ENCODE measurements at regions not wholly inside any gene's neighbourhood (a gene's known extent, or its start where the extent isn't known, plus 50 kb on each side); places are given as distances from the start of the nearest gene placed in this dataset.
"Not testable (repeated sequence)": the region's sequence is repeated elsewhere in the genome, so short reads cannot be mapped to it uniquely, and the experiment has no call there.

- DNase-seq (ENCODE audit: low read depth in 2 of 2), result no peak
These were observed 55.3 kb upstream of the SLCO6A1 start for GRCh38 chr5:102554082-102554481.

- no peak for DNase-seq (ENCODE audit: low read depth in 2 of 2)
These were observed 55.9 kb upstream of the SLCO6A1 start for GRCh38 chr5:102554728-102555127.

DNA sequence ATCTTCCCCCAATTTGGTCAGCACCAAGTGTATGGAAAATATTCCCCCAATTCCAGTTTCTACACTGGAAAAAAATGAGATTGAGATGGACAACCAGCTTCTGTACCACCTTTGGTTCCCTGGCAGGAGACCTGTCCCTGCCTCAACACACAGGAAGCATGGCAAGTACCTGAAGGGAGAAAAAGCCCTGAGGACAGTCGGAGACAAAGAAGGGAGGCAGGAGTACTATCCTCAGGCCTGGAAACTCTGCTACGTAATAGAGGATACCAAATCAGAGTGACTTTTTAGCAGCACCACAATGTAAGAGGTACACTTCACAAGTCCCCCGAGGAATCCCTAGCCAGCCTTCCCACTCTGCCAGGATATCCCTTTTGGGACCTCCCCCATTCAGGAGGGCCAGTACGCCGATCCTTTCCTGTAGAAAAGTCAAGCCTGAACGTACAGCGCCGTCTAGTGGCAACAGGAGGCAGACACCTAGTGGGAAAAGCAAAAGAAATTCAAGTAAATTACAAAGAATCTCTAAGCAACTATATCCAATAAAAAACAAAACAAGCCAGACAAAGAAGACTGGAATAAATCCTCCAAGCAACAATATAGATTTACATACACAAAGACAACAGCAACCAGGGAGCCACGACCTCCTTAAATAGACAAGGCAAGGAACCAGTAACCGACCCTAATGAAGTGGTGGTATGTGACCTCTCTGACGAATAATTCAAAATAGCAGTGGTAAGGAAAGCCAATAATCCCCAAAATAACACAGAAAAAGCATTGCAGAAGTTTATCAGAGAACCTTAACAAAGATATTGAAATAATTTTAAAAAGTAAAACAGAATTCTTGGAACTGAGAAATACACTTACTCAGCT lies 63.3 kb upstream of the SLCO6A1 start:
- no peak for DNase-seq (ENCODE audit: low read depth in 2 of 2)

GRCh38 chr5:102570747-102571146 lies 71.9 kb upstream of the SLCO6A1 start:
- DNase-seq (ENCODE audit: low read depth in 2 of 2), result no peak

DNA sequence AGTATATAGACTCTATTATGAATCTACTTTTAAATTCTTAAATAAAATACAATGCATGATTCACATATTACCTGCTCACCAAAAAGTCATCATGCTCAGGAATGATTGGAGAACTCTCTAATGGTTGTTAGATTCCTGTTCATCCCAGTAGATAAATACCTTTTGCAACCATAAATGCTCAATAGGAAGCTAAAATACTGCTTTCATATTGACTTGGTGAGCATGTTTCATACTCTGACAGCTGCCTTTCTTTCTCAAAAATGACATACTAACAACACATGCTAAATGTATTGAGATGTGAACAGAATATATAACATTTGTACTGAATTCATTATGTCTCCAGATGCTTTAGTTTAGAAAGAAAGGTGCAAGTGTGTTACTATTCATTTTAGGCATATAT lies 79.6 kb upstream of the SLCO6A1 start:
- no peak for DNase-seq (ENCODE audit: low read depth in 2 of 2)

- DNase-seq (ENCODE audit: low read depth in 2 of 2), result no peak
These were observed 80.6 kb upstream of the SLCO6A1 start for GRCh38 chr5:102579379-102579778.

GRCh38 chr5:102581011-102581410 lies 82.2 kb upstream of the SLCO6A1 start:
- DNase-seq (ENCODE audit: low read depth in 2 of 2), result no peak

GRCh38 chr5:102582696-102583095 lies 83.9 kb upstream of the SLCO6A1 start:
- no peak for DNase-seq (ENCODE audit: low read depth in 2 of 2)

GRCh38 chr5:102583276-102584124 lies 84.7 kb upstream of the SLCO6A1 start:
- DNase-seq (ENCODE audit: low read depth in 2 of 2), result no peak

- DNase-seq (ENCODE audit: low read depth in 2 of 2), result no peak
These were observed 90.9 kb upstream of the SLCO6A1 start for GRCh38 chr5:102589661-102590060.

DNA sequence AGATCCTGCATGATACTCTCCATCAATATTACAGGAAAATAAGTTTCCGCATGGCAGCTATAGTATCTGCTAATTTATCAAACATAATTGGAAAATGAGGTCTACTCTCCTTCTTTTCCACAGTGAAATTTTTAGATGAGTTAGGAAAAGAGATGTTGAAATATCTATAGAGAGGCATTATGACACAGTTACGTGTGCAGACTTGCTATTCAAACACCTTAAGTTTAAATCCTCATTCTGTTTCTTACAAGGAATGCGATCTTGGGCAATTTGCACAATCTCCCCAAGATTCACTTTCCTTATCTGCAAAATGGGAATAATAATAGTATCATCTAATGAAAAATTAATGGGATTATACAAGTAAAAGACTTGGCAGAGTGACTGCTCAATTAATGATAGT lies 91.7 kb upstream of the SLCO6A1 start:
- no peak for DNase-seq (ENCODE audit: low read depth in 2 of 2)

- no peak for DNase-seq (ENCODE audit: low read depth in 2 of 2)
These were observed 92.8 kb upstream of the SLCO6A1 start for GRCh38 chr5:102591650-102592049.

- not testable (repeated sequence) for DNase-seq (ENCODE audit: low read depth in 2 of 2)
These were observed 93.8 kb upstream of the SLCO6A1 start for GRCh38 chr5:102592586-102592985.

DNA sequence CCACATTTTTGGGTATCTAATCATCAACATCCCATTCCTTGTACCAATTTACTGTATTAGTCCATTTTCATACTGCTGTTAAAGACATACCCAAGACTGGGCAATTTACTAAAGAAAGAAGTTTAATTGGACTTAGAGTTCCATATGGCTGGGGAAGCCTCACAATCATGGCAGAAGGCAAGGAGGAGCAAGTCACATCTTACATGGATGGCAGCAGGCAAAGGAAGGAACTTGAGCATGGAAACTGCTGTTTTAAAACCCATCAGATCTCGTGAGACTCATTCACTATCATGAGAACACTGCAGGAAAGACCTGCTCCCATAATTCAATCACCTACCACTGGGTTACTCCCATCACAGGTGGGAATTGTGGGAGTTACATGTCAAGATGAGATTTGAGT lies 95.4 kb upstream of the SLCO6A1 start:
- no peak for DNase-seq (ENCODE audit: low read depth in 2 of 2)

- DNase-seq (ENCODE audit: low read depth in 2 of 2), result no peak
These were observed 96.5 kb upstream of the SLCO6A1 start for GRCh38 chr5:102595332-102595731.

DNA sequence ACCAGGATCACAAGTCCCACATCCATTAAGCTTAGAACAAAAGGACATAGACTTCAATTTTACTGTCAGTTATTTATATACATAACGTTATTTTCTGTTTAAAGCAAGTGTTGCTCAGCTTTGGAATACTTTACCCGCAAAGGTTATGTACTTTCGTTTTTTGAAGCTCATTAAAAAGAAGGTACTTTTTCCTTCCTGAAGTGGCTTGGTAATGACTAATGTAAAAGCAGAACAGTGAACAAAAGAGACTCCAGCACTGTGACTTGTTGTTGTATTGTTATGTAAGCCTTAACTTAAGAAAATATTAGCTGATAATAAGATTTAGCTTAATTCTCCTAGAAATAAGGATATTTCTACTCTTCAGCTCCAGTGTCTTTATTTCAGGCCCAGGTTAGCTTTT lies 97.3 kb upstream of the SLCO6A1 start:
- DNase-seq (ENCODE audit: low read depth in 2 of 2), result no peak

DNA sequence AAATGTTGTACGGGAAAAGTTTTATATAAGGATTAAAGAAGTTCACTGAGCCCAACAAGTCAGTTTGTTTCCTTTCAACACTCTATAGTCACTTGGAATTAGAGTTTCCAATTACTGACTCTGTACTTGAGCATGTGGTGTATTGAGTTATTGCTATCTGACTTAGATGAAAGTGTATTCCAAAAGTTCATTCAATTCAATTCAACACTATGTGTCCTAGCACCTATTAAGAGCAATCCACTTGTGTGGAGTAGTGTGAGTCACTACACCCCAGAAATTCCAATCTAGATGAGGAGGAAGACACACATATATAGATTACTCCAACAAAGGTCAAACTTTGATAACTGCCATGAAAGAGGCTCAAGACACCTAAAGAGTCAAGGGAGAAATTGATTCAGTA lies 98.2 kb upstream of the SLCO6A1 start:
- DNase-seq (ENCODE audit: low read depth in 2 of 2), result no peak

GRCh38 chr5:102599289-102599688 lies 100.5 kb upstream of the SLCO6A1 start:
- no peak for DNase-seq (ENCODE audit: low read depth in 2 of 2)

- no peak for DNase-seq (ENCODE audit: low read depth in 2 of 2)
These were observed 102.2 kb upstream of the SLCO6A1 start for GRCh38 chr5:102600964-102601363.

DNA sequence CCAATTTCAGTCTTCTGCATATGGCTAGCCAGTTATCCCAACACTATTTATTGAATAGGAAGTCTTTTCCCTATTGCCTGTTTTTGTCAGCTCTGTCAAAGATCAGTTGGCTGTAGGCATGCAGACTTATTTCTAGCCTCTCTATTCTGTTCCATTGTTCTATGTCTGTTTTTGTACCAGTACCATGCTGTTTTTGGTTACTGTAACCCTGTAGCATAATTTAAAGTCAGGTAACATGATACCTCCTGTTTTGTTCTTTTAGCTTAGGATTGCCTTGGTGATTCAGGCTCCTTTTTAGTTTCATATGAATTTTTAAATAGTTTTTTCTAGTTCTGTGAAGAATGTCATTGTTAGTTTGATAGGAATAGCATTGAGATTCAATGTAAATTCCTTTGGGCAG lies 104.9 kb upstream of the SLCO6A1 start:
- no peak for DNase-seq (ENCODE audit: low read depth in 2 of 2)

GRCh38 chr5:102608414-102608813 lies 109.6 kb upstream of the SLCO6A1 start:
- DNase-seq (ENCODE audit: low read depth in 2 of 2), result no peak

DNA sequence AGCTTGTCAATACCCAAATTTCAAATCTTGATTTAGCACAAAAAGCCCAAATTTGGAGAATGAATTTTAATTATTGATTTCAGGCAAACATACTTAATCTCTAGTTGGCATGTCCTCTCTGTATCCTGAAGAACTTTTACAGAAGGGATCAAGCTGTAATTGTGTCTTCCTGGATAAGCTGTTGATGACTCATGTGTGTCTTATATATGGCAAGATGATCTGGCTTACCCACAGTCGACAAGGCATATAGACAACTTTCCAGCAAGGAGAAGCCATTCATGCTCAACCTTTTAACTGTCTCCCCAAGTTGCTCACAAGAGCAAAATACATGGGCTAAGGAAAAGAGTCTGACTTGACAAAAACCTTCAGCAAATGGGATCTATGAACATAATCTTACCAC lies 112.5 kb upstream of the SLCO6A1 start:
- DNase-seq (ENCODE audit: low read depth in 2 of 2), result no peak

DNA sequence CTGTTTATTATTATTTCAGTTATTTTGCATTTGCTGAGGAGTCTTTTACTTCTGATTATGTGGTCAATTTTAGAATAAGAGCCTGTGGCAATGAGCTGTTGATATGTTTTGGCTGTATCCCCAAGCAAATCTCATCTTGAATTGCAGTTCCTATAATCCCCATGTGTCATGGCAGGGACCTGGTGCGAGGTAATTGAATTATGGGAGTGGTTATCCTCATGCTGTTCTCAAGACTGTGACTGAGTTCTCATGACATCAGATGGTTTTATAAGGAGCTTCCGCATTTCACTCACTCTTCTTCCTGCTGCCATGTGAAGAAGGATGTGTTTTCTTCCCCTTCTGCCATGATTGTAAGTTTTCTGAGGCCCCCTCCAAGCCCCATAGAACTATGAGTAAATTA lies 114.9 kb upstream of the SLCO6A1 start:
- no peak for DNase-seq (ENCODE audit: low read depth in 2 of 2)
